ENCODE measurements at regions not wholly inside any gene's neighbourhood (a gene's known extent, or its start where the extent isn't known, plus 50 kb on each side); places are given as distances from the start of the nearest gene placed in this dataset.

DNA sequence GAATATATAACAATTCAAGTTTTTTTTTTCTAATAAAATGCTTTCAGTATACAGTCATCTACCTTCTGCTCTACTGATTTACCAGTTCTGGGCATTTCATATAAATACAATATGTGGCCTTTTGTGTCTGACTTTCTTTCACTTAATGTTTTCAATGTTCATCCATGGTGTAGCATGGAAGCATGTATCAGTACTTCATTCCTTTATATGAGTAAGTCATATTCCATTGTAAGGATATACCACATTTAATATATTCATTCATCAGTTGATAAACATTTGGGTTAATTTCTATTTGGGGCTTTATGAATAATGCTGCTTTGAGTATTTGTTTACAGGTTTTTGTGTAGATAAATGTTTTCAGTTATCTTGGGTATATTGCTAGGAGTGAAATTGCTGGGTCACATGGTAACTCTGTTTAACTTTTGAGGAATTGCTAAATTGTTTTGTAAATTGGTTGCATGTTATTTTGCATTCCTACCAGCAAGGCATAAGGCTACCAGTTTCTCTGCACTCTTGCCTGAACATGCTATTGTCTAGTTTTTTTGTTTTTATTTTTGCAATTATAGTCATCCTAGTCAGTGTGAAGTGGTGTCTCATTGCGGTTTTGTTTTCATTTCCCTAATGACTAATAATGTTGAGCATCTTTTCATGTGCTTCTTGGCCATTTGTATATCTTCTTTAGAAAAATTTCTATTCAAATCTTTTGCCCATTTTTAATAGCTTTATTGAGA, 206.1 kb downstream of the TM2D1 start:
- no peak for DNase-seq
- H3K4me1 Mint-ChIP-seq, result no peaks in the 10 kb centered on the region
- no peak overlapping the region for H3K4me3 Mint-ChIP-seq
- no peak for ATAC-seq
- H3K27me3 Mint-ChIP-seq, result peaks cover 6% of the 10 kb centered on the region
- H3K9me3 Mint-ChIP-seq, result no peaks in the 10 kb centered on the region
- H3K27ac Mint-ChIP-seq, result no peak overlapping the region

DNA sequence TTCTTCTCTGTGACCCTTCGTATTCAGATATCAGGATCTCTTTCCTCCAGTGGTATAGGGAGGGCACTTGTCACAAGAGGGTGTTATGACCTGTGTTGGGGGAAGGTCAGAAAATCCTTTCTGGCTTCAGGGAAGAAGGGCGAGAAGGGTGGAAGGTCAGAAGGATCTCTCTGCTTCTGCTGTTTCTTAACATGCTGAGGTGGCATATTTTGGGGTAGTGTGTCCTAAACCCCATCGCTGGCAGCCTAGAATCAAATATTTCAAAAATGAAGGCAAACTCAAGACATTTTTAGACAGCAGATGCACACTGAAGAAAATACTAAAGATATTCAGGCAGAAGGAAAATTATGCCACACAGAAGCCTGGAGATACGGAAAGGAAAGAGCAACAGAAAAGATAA, 207.6 kb downstream of the TM2D1 start:
- H3K27me3 Mint-ChIP-seq, result peaks cover 9% of the 10 kb centered on the region
- no peaks in the 10 kb centered on the region for H3K9me3 Mint-ChIP-seq

DNA sequence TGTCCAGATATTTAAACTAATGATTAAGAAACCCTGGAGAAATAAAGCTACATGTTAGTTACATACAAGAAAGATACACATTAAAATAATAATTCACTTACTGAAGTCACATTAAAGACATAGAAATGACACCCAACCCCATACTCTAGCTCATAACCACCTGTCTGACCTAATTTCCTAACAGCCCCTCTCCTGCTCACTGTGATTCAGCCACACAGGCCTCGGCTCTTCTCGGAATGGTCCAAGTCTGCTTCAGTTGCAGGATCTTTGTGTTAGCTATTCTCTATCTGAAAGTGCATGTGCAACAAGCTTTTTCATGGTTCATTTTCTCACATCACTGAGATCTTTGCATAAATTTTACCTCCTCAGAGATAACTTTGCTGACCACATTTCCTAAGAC, 209.8 kb downstream of the TM2D1 start:
- Mint-ChIP-seq H3K9me3 (no peaks in the 10 kb centered on the region), H3K4me1 (peaks cover 5% of the 10 kb centered on the region), H3K27me3 (peaks cover 9% of the 10 kb centered on the region), H3K4me3 (no peak overlapping the region), H3K27ac (no peak overlapping the region)
- DNase-seq, result no peak
- no peak for ATAC-seq

More for the DNA sequence above, 207.6 kb downstream of the TM2D1 start:
- H3K4me1 Mint-ChIP-seq, result no peaks in the 10 kb centered on the region
- H3K27ac Mint-ChIP-seq, result no peak overlapping the region
- no peak overlapping the region for H3K4me3 Mint-ChIP-seq
- ATAC-seq, result no peak
- no peak for DNase-seq

All from stimulated activated naive CD8-positive, alpha-beta T cell treated with anti-CD3 and anti-CD28 coated beads, Interleukin-15, amount 100 ng/mL, for 72 hours (primary cell).